Stimulated activated CD8-positive, alpha-beta memory T cell treated with anti-CD3 and anti-CD28 coated beads, Interleukin-4, amount 100 ng/mL, for 1 hour (primary cell): ENCODE measurements at regions not wholly inside any gene's neighbourhood (a gene's known extent, or its start where the extent isn't known, plus 50 kb on each side); places are given as distances from the start of the nearest gene placed in this dataset.

Experiments
- DNase-seq, 2 donors: peaks; one replicate each; pipeline ENCODE4 v3.0.0-alpha.2; 2020; ENCODE audit warnings: low read depth in 2 of 2, low spot score in 1 of 2

GRCh38 chr4:12880844-12881243 lies 603.3 kb downstream of the RAB28 start:
- DNase-seq = no peak

- DNase-seq = no peak
Measured at GRCh38 chr4:12879496-12879895, 604.6 kb downstream of the RAB28 start.

GRCh38 chr4:12875640-12876243 lies 608.4 kb downstream of the RAB28 start:
- DNase-seq = no peak

GRCh38 chr4:12873351-12873750 lies 610.8 kb downstream of the RAB28 start:
- no peak for DNase-seq

- DNase-seq = no peak
Measured at GRCh38 chr4:12861422-12861821, 622.7 kb downstream of the RAB28 start.

GRCh38 chr4:12852338-12853307 lies 631.5 kb downstream of the RAB28 start:
- DNase-seq = no peak

GRCh38 chr4:12846368-12846767 lies 637.8 kb downstream of the RAB28 start:
- DNase-seq = no peak

- DNase-seq = no peak
Measured at GRCh38 chr4:12844141-12844540, 640.0 kb downstream of the RAB28 start.

GRCh38 chr4:12827966-12828365 lies 656.2 kb downstream of the RAB28 start:
- DNase-seq = no peak

GRCh38 chr4:12791536-12791935 lies 692.6 kb downstream of the RAB28 start:
- no peak for DNase-seq

GRCh38 chr4:12787261-12787660 lies 696.9 kb downstream of the RAB28 start:
- no peak for DNase-seq

- no peak for DNase-seq
Measured at GRCh38 chr4:12778706-12779105, 705.4 kb downstream of the RAB28 start.

GRCh38 chr4:12778191-12778590 lies 705.9 kb downstream of the RAB28 start:
- no peak for DNase-seq

- DNase-seq = no peak
Measured at GRCh38 chr4:12770351-12770750, 713.8 kb downstream of the RAB28 start.

- no peak for DNase-seq
Measured at GRCh38 chr4:12761694-12762093, 722.4 kb downstream of the RAB28 start.

GRCh38 chr4:12747154-12747553 lies 737.0 kb downstream of the RAB28 start:
- DNase-seq = no peak

- no peak for DNase-seq
Measured at GRCh38 chr4:12746221-12746620, 737.9 kb downstream of the RAB28 start.

GRCh38 chr4:12734586-12734985 lies 749.6 kb downstream of the RAB28 start:
- DNase-seq = no peak

GRCh38 chr4:12729384-12729783 lies 754.8 kb downstream of the RAB28 start:
- DNase-seq = no peak

GRCh38 chr4:12724510-12724909 lies 759.6 kb downstream of the RAB28 start:
- no peak for DNase-seq

- DNase-seq = no peak
Measured at GRCh38 chr4:12723849-12724447, 760.2 kb downstream of the RAB28 start.

- DNase-seq = no peak
Measured at GRCh38 chr4:12716896-12717295, 767.2 kb downstream of the RAB28 start.
